AG09319 (cell line): ENCODE measurements at regions not wholly inside any gene's neighbourhood (a gene's known extent, or its start where the extent isn't known, plus 50 kb on each side); places are given as distances from the start of the nearest gene placed in this dataset.
"Not testable (repeated sequence)": the region's sequence is repeated elsewhere in the genome, so short reads cannot be mapped to it uniquely, and the experiment has no call there.

Source experiments
- DNase-seq: peaks from one replicate; pipeline ENCODE4 v3.0.0-alpha.2; 2010; ENCODE audit warnings: low read depth; ENCODE audit errors: extremely low read depth
- CTCF ChIP-seq: IDR thresholded peaks from 2 replicates; pipeline ENCODE4 v1.5.1; 2011; ENCODE audit warnings: low read depth, mild to moderate bottlenecking, inconsistent platforms, low read length, moderate library complexity

- no peak for DNase-seq
- TF ChIP-seq CTCF = no peak
Observed at GRCh38 chr5:87608385-87608784, 195.7 kb upstream of the CCNH start.

- no peak for TF ChIP-seq CTCF
- no peak for DNase-seq
Observed at GRCh38 chr5:87605663-87606062, 192.9 kb upstream of the CCNH start.

GRCh38 chr5:87599778-87600177, 187.0 kb upstream of the CCNH start:
- no peak for TF ChIP-seq CTCF

GRCh38 chr5:87598460-87598859, 185.7 kb upstream of the CCNH start:
- TF ChIP-seq CTCF = no peak
- DNase-seq = no peak

More at GRCh38 chr5:87599778-87600177, 187.0 kb upstream of the CCNH start:
- DNase-seq = no peak

GRCh38 chr5:87594566-87594965, 181.8 kb upstream of the CCNH start:
- no peak for DNase-seq
- no peak for TF ChIP-seq CTCF

- TF ChIP-seq CTCF = no peak
- no peak for DNase-seq
Observed at GRCh38 chr5:87589587-87589986, 176.9 kb upstream of the CCNH start.

- no peak for TF ChIP-seq CTCF
- DNase-seq = no peak
Observed at GRCh38 chr5:87588316-87588715, 175.6 kb upstream of the CCNH start.

- not testable (repeated sequence) for DNase-seq
Observed at GRCh38 chr5:87583704-87584103, 171.0 kb upstream of the CCNH start.
